ENCODE measurements at regions not wholly inside any gene's neighbourhood (a gene's known extent, or its start where the extent isn't known, plus 50 kb on each side); places are given as distances from the start of the nearest gene placed in this dataset.

GRCh38 chr3:55124371-55124770 lies 196.5 kb upstream of the LRTM1 start:
- Histone ChIP-seq H3K27ac (no peak overlapping the region), H3K9me3 (no peaks in the 10 kb centered on the region), H3K36me3 (no peaks in the 10 kb centered on the region), H3K4me3 (no peak overlapping the region), H3K4me1 (no peaks in the 10 kb centered on the region), H3K27me3 (no peaks in the 10 kb centered on the region)
- no peak for DNase-seq
- no peak for TF ChIP-seq CTCF (IDR thresholded peaks at IDR 0.05)
- TF ChIP-seq POLR2A (IDR thresholded peaks at IDR 0.05): no peak
